NB4 (cell line): ENCODE measurements at regions not wholly inside any gene's neighbourhood (a gene's known extent, or its start where the extent isn't known, plus 50 kb on each side); places are given as distances from the start of the nearest gene placed in this dataset.

Experiments used
- DNase-seq: peaks from one replicate; pipeline ENCODE4 v3.0.0; 2010; ENCODE audit warnings: low read depth
- H3K4me3 ChIP-seq: one replicate; pipeline ENCODE4 v1.5.1; 2011; ENCODE audit warnings: mild to moderate bottlenecking, low read depth, low read length, moderate library complexity
- CTCF ChIP-seq: IDR thresholded peaks from one replicate; pipeline ENCODE4 v1.5.1; 2012; ENCODE audit warnings: low read depth, low read length
- MAX ChIP-seq: IDR thresholded peaks from 2 replicates; pipeline ENCODE4 v1.6.1; 2011; ENCODE audit warnings: low read depth, low read length
- MYC ChIP-seq: IDR thresholded peaks from 2 replicates; pipeline ENCODE4 v1.6.1; 2011; ENCODE audit warnings: low read depth, low read length
- POLR2A ChIP-seq: IDR thresholded peaks from 2 replicates; pipeline ENCODE4 v1.6.1; 2011; ENCODE audit warnings: mild to moderate bottlenecking; ENCODE audit not compliant: insufficient read length; ENCODE audit errors: extremely low read depth

- H3K4me3 ChIP-seq: no peak overlapping the region
- no peak for TF ChIP-seq MYC
- TF ChIP-seq MAX: no peak
Measured at GRCh38 chr2:107305966-107306365, 420.0 kb upstream of the ST6GAL2 start.

GRCh38 chr2:107306881-107307280 lies 420.9 kb upstream of the ST6GAL2 start:
- no peak for DNase-seq
- no peak overlapping the region for H3K4me3 ChIP-seq
- no peak for TF ChIP-seq CTCF
- TF ChIP-seq MAX: no peak
- no peak for TF ChIP-seq POLR2A
- TF ChIP-seq MYC: no peak

More at GRCh38 chr2:107305966-107306365, 420.0 kb upstream of the ST6GAL2 start:
- DNase-seq: no peak

GRCh38 chr2:107308835-107309234 lies 422.9 kb upstream of the ST6GAL2 start:
- DNase-seq: no peak
- H3K4me3 ChIP-seq: no peak overlapping the region
- TF ChIP-seq MYC: no peak
- TF ChIP-seq MAX: no peak
- no peak for TF ChIP-seq CTCF
- TF ChIP-seq POLR2A: no peak

GRCh38 chr2:107312240-107312639 lies 426.3 kb upstream of the ST6GAL2 start:
- DNase-seq: no peak
- H3K4me3 ChIP-seq: no peak overlapping the region
- TF ChIP-seq MYC: no peak
- no peak for TF ChIP-seq MAX
- no peak for TF ChIP-seq CTCF
- TF ChIP-seq POLR2A: no peak

GRCh38 chr2:107313316-107313715 lies 427.3 kb upstream of the ST6GAL2 start:
- H3K4me3 ChIP-seq: no peak overlapping the region
- no peak for DNase-seq
- TF ChIP-seq MAX (no peak), CTCF (no peak), POLR2A (no peak)

DNA sequence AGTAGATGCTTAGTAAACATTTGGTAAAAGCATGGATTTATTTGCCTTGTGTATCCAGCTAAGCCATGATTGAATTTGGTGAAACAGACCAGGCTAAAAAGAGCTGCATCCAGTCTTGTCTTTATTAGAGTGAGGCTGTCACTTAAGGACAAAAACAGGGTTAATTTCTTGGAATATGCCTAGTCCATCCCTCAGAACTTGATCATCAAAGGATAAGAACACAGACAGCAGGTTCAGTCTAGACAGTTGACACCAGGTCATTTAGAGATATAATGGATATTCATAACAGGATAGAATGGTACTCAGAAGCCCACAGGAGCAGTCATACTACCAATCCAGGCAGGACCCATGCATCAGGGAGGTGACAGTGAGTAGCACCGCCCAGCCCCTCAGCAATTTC lies 434.9 kb upstream of the ST6GAL2 start:
- no peak for DNase-seq
- TF ChIP-seq MYC: no peak
- no peak for TF ChIP-seq CTCF
- no peak for TF ChIP-seq POLR2A
- no peak for TF ChIP-seq MAX
- H3K4me3 ChIP-seq: no peak overlapping the region
